KMS-11 (cell line): ENCODE measurements at regions not wholly inside any gene's neighbourhood (a gene's known extent, or its start where the extent isn't known, plus 50 kb on each side); places are given as distances from the start of the nearest gene placed in this dataset.

Source experiments
- H2AFZ ChIP-seq: fragments of 200-600 bp; sonication (generic); 2 replicates; pipeline ENCODE4 v1.6.1; 2016; ENCODE audit warnings: antibody characterized with exemption, mixed run types, low read depth
- H3K27ac ChIP-seq: fragments of 200-600 bp; sonication (generic); 2 replicates; pipeline ENCODE4 v1.6.1; 2016; ENCODE audit warnings: mild to moderate bottlenecking, mixed run types
- H3K27me3 ChIP-seq: fragments of 200-600 bp; sonication (generic); 2 replicates; pipeline ENCODE4 v1.6.1; 2017; ENCODE audit warnings: mild to moderate bottlenecking, low read depth, mixed run types, moderate library complexity; ENCODE audit not compliant: insufficient read depth
- H3K36me3 ChIP-seq: fragments of 200-600 bp; sonication (generic); 2 replicates; pipeline ENCODE4 v1.6.1; 2017; ENCODE audit warnings: mild to moderate bottlenecking, mixed run types; ENCODE audit not compliant: insufficient read depth
- H3K4me1 ChIP-seq: fragments of 200-600 bp; sonication (generic); 2 replicates; pipeline ENCODE4 v1.6.1; 2016; ENCODE audit warnings: mild to moderate bottlenecking, low read depth, mixed run types; ENCODE audit not compliant: poor library complexity, severe bottlenecking
- H3K4me2 ChIP-seq: fragments of 200-600 bp; sonication (generic); 2 replicates; pipeline ENCODE4 v1.7.0; 2016; ENCODE audit warnings: mild to moderate bottlenecking, mixed run types
- H3K4me3 ChIP-seq: fragments of 200-600 bp; sonication (generic); IDR thresholded peaks from 2 replicates; pipeline ENCODE4 v1.6.1; 2017; ENCODE audit warnings: low read depth, low read length, mixed read lengths; ENCODE audit not compliant: insufficient read depth
- H3K79me2 ChIP-seq: fragments of 200-600 bp; sonication (generic); 2 replicates; pipeline ENCODE4 v1.6.1; 2016; ENCODE audit warnings: low read depth, mixed run types; ENCODE audit not compliant: insufficient read depth
- H3K9ac ChIP-seq: fragments of 200-600 bp; sonication (generic); 2 replicates; pipeline ENCODE4 v1.6.1; 2016; ENCODE audit warnings: mild to moderate bottlenecking, mixed run types
- H4K20me1 ChIP-seq: fragments of 200-600 bp; sonication (generic); 2 replicates; pipeline ENCODE4 v1.6.1; 2016; ENCODE audit warnings: mild to moderate bottlenecking, mixed run types; ENCODE audit not compliant: insufficient read depth
- TF ChIP-seq, protein P1 (sequence below): fragments of 200-600 bp; sonication (generic); conservative IDR thresholded peaks from 2 replicates; pipeline ENCODE4 v1.6.1; 2017; ENCODE audit warnings: low read depth, mild to moderate bottlenecking, antibody characterized with exemption, low read length, moderate library complexity, mixed read lengths

DNA sequence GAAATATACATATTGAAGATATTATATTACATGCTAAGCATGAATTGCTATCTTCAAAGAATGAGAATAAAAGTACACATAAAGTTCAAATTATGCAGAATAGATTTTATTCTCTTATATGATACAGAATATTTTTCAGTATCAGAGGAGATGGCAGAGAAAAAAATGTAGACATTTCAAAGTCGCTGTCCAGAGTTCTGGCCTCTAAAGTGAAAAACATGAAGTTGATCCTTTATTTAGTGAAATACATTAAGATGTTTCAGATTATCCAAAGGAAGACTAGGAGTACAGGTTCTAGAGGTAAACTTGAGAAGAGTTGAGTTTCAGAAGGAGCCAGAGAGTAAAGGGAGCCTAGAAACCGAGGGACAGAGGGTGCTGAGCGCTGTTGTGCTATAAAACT is 303.6 kb downstream of the UTP18 start:
- no peaks in the 10 kb centered on the region for H3K36me3 ChIP-seq
- H3K79me2 ChIP-seq: no peaks in the 10 kb centered on the region
- H4K20me1 ChIP-seq: no peaks in the 10 kb centered on the region
- H3K9ac ChIP-seq: no peak overlapping the region
- H3K4me1 ChIP-seq: no peaks in the 10 kb centered on the region
- no peak overlapping the region for H3K4me2 ChIP-seq
- no peak overlapping the region for H2AFZ ChIP-seq
- no peaks in the 10 kb centered on the region for H3K27me3 ChIP-seq
- H3K27ac ChIP-seq: no peak overlapping the region
- H3K4me3 ChIP-seq: no peak overlapping the region
- TF ChIP-seq, protein P1, sequence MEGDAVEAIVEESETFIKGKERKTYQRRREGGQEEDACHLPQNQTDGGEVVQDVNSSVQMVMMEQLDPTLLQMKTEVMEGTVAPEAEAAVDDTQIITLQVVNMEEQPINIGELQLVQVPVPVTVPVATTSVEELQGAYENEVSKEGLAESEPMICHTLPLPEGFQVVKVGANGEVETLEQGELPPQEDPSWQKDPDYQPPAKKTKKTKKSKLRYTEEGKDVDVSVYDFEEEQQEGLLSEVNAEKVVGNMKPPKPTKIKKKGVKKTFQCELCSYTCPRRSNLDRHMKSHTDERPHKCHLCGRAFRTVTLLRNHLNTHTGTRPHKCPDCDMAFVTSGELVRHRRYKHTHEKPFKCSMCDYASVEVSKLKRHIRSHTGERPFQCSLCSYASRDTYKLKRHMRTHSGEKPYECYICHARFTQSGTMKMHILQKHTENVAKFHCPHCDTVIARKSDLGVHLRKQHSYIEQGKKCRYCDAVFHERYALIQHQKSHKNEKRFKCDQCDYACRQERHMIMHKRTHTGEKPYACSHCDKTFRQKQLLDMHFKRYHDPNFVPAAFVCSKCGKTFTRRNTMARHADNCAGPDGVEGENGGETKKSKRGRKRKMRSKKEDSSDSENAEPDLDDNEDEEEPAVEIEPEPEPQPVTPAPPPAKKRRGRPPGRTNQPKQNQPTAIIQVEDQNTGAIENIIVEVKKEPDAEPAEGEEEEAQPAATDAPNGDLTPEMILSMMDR: no peak

DNA sequence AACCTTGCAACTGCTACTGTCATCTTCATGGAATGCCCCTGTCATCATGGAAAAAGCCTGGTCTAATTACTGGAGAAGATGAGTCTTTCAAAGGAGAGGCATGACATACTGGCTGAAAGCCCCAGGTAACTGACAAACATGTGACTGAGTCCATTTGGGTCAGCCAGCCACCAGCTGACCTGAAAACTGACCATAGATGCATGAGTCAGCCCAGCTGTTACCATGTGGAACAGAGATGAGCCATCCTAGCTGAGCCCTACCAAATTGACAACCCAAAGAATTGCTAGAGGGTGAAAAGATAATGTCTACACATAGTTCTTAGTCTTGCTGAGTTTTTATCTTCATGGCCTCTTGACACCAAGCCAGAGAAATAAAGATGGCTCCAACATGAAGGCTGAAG is 311.8 kb downstream of the UTP18 start:
- no peaks in the 10 kb centered on the region for H3K4me1 ChIP-seq
- TF ChIP-seq, protein P1: no peak
- no peaks in the 10 kb centered on the region for H3K36me3 ChIP-seq
- no peaks in the 10 kb centered on the region for H4K20me1 ChIP-seq
- H3K4me2 ChIP-seq: no peak overlapping the region
- H3K9ac ChIP-seq: no peak overlapping the region
- H2AFZ ChIP-seq: no peak overlapping the region
- H3K79me2 ChIP-seq: no peaks in the 10 kb centered on the region
- H3K27ac ChIP-seq: no peak overlapping the region
- H3K4me3 ChIP-seq: no peak overlapping the region
- no peaks in the 10 kb centered on the region for H3K27me3 ChIP-seq
